NCI-H524 treated with DMSO at 0.1 percent for 48 hours (cell line): ENCODE measurements at regions not wholly inside any gene's neighbourhood (a gene's known extent, or its start where the extent isn't known, plus 50 kb on each side); places are given as distances from the start of the nearest gene placed in this dataset.

ENCODE experiments used
- DNase-seq: peaks from one replicate; lab custom pipeline; 2025; lab: John Stamatoyannopoulos, UW

GRCh38 chrX:15983034-15983433 lies 128.4 kb upstream of the AP1S2 start:
- no peak for DNase-seq

- DNase-seq = no peak
These were observed 123.0 kb upstream of the AP1S2 start for GRCh38 chrX:15977644-15978043.

DNA sequence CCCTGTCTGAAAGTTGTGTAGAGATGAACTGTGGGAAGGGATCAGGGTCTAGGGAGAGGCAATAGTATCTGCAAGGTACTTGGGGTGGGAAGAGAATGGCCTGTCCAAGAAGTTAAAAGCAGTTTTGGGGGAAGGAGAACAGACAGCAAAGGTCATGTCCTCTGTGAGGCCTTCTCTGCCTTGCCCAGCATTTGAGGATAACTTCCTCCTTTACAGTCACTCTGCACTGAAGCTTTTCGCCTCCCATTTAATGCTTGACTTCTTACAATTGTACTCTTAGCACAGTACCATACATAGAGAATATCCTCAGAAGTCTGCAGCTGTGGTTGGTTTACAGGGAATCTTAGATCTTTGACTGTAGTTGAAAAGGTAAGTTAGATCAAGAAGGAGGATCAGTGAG lies 121.8 kb upstream of the AP1S2 start:
- DNase-seq = no peak

DNA sequence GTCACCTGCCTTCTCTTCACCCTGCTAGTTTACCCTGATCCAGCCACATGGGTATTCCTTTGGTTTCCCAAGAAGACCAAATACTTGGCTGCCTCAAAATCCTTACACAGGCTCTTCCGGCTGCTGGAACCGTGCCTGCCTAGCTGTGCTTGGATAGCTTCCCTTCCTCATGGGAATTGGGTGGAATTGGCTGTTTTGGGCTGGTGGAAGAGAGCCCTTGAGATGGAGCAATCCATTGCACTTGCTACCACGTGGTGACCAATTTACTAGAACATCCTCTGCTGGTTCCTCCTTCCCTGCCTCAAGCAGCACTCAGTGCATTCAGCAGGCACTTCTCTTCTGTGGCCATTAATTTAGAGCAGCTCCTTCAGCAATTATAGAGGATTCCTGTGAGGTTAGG lies 119.3 kb upstream of the AP1S2 start:
- DNase-seq = no peak

- peak; percentile 8 for DNase-seq
These were observed 118.7 kb upstream of the AP1S2 start for GRCh38 chrX:15973299-15973698.

- DNase-seq = no peak
These were observed 117.1 kb upstream of the AP1S2 start for GRCh38 chrX:15971696-15972095.

DNA sequence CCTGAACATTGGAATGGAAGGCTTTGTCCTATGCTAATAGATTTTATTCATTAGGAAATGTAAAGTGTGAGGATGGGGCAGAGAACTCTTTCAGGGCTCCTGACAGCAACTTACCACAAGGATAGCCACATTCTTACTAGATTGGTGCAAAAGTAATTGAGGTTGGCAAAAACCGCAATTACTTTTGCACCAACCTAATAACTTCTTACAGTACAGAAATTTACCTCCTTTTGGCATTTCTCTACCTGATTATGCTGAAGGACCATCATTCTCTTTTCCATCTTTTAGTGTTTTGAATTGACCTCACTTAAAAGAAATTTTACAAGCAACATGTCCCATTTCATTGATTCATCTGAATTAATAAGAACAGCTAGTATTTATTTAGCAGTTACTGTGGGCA lies 109.2 kb upstream of the AP1S2 start:
- no peak for DNase-seq

- DNase-seq = no peak
These were observed 105.6 kb upstream of the AP1S2 start for GRCh38 chrX:15960237-15960636.

DNA sequence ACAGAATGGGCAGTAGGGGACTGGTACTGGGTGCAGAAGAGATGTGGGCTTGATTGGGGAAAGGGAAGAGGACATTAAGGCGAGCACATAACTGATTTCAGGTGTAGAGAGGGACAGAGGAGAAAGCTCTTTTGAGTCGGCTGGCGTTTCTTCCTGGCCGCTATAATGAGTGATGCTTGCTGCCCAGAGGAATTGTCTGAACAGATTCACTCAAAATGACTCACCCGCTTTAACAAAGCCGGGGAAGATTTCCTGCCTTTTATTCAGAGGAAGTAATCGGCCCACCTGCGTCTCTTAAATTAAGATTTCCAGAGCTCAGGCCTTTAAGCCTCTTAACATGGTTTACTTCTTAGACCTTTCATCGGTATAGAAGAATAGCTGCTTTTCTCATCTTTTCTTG lies 102.1 kb upstream of the AP1S2 start:
- no peak for DNase-seq

DNA sequence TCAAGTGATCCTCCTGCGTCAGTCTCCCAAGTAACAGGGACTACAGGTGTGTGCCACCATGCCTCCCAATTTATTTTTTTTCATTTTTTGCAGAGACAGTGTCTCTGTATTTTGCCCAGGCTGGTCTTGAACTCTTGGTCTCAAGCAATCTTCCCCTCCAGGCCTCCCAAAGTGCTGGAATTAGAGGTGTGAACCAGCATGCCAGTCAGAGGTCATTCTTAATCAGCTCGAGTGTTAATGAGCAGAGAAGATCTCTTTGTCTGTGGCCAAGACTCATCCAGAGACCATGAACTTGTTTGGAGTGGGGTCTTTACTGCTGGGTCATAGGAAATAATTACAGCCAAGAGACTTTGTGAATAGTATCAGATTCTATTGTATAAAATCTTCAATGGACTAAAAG lies 99.2 kb upstream of the AP1S2 start:
- no peak for DNase-seq

DNA sequence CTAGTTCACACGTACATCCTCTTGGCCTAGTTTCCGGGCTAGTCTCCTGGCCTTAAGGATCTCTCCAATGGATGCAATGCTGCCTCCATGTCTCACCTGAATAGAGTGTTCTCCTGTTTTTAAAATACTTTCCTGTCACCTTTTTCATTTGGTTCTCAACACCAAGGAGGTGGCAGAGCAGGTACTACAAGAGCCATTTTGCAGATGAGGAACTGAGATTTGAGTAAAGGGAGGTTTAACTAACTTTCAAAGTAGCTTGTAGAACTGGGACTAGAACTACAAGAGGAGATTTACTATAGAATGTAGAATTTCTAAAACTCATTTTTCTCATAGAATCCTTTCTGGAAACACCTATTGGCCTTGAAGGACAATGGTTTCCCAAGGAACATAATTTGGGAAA lies 97.6 kb upstream of the AP1S2 start:
- DNase-seq = no peak

DNA sequence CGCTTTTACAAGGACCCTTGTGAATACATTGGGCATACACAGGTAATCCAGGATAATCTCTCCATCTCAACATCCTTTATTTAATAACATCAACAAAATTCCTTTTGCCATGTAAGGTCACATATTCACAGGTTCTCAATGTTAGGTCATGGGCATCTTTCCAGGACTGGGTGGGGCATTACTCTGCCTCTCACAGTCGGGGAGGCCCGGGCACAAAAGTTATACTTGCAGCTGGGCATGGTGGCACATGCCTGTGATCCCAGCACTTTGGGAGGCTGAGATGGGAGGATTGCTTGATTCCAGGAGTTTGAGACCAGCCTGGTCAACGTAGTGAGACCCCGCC lies 93.7 kb upstream of the AP1S2 start:
- DNase-seq = no peak

DNA sequence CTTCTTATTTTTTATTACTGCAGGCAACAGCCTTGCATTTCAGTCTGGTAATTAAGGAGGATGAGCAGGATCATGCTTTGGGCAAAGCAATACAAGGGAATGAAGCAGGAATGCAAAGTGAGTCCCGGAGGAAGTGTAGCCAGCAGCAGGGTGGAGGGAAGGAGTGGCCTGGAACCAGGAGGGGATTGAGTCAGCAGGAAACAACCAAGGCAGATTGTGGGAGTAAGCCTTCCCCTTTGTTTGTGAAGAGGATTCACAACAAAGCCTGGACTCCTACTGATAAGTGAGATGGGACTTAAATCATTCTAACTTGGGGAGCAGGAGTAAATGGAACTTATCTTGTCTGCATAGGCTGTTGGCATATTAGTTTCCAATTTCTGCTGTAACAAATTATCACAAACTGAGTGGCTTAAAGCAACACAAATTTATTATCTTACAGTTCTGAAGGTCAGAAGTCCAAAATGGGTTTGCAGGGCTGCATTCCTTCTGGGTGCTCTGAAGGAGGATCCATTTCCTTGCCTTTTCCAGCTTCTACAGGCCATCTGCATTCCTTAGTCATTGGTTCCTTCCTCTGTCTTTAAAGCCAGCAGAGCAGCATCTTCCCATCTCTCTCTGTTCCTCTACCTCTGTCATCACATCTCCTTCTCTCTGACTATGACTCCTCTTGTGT lies 93.2 kb upstream of the AP1S2 start:
- DNase-seq = no peak

DNA sequence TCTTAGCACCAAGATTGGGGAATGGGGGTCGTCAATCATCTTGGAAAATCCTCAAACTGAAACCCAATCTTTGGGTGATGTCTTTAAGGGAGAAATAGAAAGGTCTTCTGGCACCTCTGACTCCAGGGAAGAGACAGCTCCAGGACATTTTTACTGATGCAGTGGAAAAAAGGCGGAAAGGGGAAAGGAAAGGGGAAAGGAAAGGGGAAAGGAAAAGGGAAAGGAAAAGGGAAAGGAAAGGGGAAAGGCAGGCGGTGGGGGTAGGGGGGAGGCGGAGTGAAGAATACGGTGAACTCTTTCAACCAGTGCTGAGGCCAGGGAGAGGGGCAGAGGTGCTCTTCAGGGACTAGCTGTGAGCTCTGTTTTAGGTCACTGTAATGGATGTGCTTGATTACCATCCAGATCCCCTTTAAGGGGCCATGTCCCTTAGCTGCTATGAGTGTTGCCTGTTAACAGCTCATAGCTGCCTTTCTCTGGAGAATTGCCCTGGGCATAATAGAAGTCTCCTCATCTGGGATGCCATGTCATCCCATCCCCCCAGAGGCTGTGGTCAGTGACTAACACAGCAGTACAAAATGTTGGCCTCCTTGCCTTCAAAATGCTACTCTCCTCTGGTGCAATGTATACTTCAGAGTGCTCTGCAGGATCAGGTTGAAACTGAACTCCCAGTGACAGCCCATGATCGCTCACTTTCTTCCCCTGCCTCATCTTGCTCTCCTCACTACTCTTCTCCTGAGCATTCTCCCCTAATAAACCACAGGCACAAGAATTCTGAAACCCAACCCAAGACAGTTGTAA lies 92.4 kb upstream of the AP1S2 start:
- no peak for DNase-seq

- no peak for DNase-seq
These were observed 88.8 kb upstream of the AP1S2 start for GRCh38 chrX:15943391-15943790.

- DNase-seq = no peak
These were observed 87.7 kb upstream of the AP1S2 start for GRCh38 chrX:15942307-15942706.

- DNase-seq = no peak
These were observed 85.1 kb upstream of the AP1S2 start for GRCh38 chrX:15939737-15940136.

- DNase-seq = no peak
These were observed 83.5 kb upstream of the AP1S2 start for GRCh38 chrX:15938072-15938471.

DNA sequence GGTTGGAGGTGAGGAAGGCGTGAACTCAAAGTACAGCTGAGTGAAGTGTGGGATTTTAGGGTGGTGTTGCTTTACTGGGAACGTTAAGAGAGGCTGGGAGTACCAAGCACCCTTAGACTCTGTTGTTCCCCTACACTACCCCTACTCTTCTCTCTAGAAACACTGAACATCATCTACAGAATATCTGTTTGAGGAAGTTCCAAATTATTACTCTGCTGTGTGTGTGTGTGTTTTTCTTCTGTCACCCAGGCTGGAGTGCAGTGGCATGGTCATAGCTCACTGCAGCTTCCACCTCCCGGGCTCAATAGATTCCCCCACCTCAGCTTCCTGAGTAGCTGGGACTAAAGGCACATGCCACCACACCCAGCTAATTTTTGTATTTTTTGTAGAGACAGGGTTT lies 76.7 kb upstream of the AP1S2 start:
- DNase-seq = no peak

DNA sequence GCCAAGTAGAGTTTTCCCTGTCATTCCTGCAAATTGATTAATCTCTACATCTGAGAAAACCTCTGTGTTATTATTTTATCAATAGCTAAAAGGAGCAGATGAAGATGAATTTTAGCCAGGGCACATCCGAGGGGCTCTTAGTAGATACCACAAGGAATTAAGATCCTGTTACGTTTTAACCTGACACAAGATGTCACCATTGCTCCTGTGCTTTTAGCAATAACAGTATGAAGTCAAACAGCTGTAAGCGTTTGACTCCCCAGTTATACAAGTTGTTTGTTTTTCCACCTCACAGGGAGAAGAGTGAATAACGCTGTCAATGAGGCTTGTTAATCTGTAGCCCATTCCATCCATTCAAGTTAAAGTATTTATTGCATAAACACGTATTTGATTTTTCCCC lies 76.0 kb upstream of the AP1S2 start:
- DNase-seq = no peak

DNA sequence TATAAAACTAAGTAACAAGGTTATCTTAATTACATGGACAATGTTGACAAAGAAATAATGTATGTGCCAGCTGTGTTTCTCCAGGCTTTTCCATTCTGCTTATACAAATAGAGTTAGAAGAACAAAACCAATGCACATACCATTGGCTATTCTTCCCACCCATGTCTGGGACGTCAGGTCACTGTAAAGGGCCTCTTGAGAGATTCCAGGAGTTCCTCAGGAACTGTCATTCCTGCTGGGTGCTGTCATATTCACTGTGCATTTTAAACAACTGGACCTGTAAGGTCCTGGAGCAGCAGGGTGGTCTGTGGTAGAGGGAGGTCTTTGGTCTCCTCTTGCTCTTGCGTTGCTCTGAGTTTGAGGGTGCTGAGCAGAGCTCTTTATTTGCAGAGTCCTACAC lies 74.6 kb upstream of the AP1S2 start:
- DNase-seq = no peak

DNA sequence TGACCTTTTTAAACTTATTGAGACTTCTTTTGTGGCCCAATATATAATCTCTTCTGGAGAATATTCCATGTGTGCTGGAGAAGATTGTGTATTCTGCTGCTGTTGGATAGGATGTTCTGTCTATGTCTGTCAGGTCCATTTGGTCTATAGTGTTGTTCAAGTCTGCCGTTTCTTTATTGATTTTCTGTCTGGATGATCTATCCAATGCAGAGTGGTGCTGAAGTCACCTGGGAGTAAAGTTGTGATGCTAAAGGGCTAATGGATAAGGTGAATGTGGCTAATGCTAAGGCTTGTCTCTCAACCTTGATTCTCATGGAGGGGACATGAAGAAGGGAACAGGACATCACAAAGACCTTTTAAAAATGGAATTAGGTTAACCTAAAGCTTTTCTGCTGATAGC lies 72.0 kb upstream of the AP1S2 start:
- DNase-seq = no peak

GRCh38 chrX:15918003-15918402 lies 63.4 kb upstream of the AP1S2 start:
- no peak for DNase-seq

- no peak for DNase-seq
These were observed 62.1 kb upstream of the AP1S2 start for GRCh38 chrX:15916704-15917084.
